Muscle layer of colon (tissue), 2 donors: ENCODE measurements at regions not wholly inside any gene's neighbourhood (a gene's known extent, or its start where the extent isn't known, plus 50 kb on each side); places are given as distances from the start of the nearest gene placed in this dataset.

Experiments used
- H3K27ac ChIP-seq: one replicate; pipeline ENCODE4 v1.7.0; 2013; ENCODE audit warnings: low read depth, mild to moderate bottlenecking, low read length, moderate library complexity
- H3K27me3 ChIP-seq, 2 donors: one replicate each; pipeline ENCODE4 v1.7.0; 2013; ENCODE audit warnings: low read length in 2 of 2, mild to moderate bottlenecking in 2 of 2; ENCODE audit not compliant: insufficient read depth in 2 of 2, control insufficient read depth in 1 of 2
- H3K36me3 ChIP-seq: one replicate; pipeline ENCODE4 v1.7.0; 2013; ENCODE audit warnings: mild to moderate bottlenecking, low read length; ENCODE audit not compliant: insufficient read depth
- H3K4me1 ChIP-seq: one replicate; pipeline ENCODE4 v1.7.0; 2013; ENCODE audit warnings: mild to moderate bottlenecking, low read length; ENCODE audit not compliant: insufficient read depth
- H3K4me3 ChIP-seq, 2 donors: one replicate each; pipeline ENCODE4 v1.7.0; 2013; ENCODE audit warnings: low read length in 2 of 2, low read depth in 1 of 2, mild to moderate bottlenecking in 1 of 2, moderate library complexity in 1 of 2
- H3K9ac ChIP-seq: one replicate; pipeline ENCODE4 v1.7.0; 2013; ENCODE audit warnings: low read length
- H3K9me3 ChIP-seq: one replicate; pipeline ENCODE4 v1.7.0; 2013; ENCODE audit warnings: mild to moderate bottlenecking, low read length
- donor health status: abdominal sarcoma.
- donor health status: Adenocarcinoma of cecum.

DNA sequence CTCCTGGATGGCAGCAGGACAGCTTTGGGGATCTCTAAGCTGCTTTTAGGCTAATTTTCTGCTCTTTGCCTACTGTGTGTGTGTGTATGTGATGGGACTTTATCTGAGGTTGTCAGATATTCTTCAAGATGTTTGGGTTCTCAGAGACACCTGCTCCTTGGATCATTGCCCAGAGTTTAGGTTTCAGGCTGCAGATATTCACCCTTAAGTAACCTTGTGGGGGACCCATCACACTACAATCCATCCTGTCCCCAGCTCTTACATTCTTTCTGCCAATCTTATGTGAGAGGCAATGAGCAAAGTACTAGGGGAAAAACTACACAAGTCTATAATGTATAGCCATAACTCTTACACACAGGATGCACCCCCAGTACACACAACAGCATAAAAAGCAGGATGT is 263.0 kb upstream of the ZWINT start:
- no peak overlapping the region for H3K9ac ChIP-seq
- H3K27ac ChIP-seq, result no peak overlapping the region
- no peak overlapping the region for H3K4me3 ChIP-seq
- H3K9me3 ChIP-seq, result no peaks in the 10 kb centered on the region
- H3K4me1 ChIP-seq, result no peaks in the 10 kb centered on the region
- no peaks in the 10 kb centered on the region for H3K36me3 ChIP-seq
- no peaks in the 10 kb centered on the region for H3K27me3 ChIP-seq

DNA sequence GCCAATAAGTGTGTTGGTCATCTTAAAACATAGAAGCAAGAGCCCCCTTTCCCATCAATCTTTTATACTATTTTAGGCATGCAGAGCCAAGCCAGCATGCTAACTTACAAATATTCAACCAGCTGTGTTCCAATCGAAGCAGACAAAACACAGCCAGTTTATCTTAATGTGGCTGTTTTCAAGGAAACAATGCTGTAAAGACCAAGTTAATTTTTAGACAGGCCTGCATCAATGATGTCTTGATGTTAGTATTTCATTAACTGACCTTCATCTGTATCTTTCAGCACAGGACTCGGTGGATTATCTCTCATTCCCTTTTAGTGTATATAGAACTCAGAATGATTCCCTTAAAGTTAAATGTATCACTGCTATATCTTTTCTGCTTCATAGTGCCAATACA is 262.0 kb upstream of the ZWINT start:
- H3K4me3 ChIP-seq, result peak overlapping the region in 1 of 2 donors; percentile 25
- no peaks in the 10 kb centered on the region for H3K9me3 ChIP-seq
- H3K36me3 ChIP-seq, result no peaks in the 10 kb centered on the region
- no peaks in the 10 kb centered on the region for H3K27me3 ChIP-seq
- no peak overlapping the region for H3K27ac ChIP-seq
- H3K9ac ChIP-seq, result no peak overlapping the region
- no peaks in the 10 kb centered on the region for H3K4me1 ChIP-seq

DNA sequence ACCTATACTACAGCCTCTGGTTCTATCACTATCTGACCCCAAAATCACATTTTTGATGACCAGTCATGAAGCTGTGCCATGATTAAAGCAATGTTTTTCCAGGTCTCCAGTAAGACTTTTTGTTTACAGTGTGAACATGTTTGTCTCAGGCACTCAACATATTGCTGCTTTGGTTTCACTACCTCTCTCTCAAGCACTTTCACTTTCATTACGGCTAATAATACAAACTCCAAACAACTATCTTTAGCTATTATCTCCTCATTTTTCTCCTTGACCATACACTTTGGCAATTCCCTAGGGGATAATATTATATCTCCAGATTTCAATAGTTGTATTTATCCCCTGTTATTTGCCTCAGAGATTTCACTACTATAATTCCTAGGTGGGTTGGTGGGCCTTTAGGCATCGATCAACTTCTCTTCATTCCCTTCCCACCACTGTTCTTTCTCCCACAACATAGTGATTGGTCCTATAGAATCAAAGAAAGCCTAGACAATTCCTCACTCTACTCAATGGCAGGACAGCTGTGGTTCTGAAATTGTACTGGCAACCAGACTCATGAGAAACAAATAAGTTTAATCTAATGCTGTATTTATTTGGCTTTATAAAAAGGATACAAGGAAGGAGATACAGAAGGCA is 261.4 kb upstream of the ZWINT start:
- Histone ChIP-seq H3K9ac (no peak overlapping the region), H3K4me3 (peak overlapping the region in 1 of 2 donors; percentile 25), H3K27ac (no peak overlapping the region)

DNA sequence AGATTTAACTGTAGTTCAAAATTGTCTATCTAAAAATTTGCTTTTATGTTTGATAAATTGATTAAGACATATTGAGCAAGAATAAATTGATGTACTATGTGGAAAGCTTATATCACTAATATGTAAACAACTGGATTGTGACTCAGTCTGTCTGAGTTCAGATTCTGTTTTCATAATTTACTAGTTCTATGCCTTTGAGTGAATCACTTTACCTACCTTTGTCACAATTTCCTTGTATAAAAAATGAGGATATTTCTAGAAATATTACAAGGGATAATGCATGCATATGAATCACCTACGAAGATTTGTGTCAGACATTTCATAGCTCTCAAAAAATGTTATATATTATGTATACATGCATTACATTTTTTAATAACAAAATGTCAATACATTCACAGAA is 245.1 kb upstream of the ZWINT start:
- no peaks in the 10 kb centered on the region for H3K4me1 ChIP-seq
- H3K27ac ChIP-seq, result no peak overlapping the region
- H3K9me3 ChIP-seq, result no peaks in the 10 kb centered on the region
- H3K27me3 ChIP-seq, result no peaks in the 10 kb centered on the region
- no peak overlapping the region for H3K9ac ChIP-seq
- no peaks in the 10 kb centered on the region for H3K36me3 ChIP-seq
- H3K4me3 ChIP-seq, result no peak overlapping the region

More for the DNA sequence above, 261.4 kb upstream of the ZWINT start:
- no peaks in the 10 kb centered on the region for H3K36me3 ChIP-seq
- H3K4me1 ChIP-seq, result no peaks in the 10 kb centered on the region
- H3K9me3 ChIP-seq, result no peaks in the 10 kb centered on the region
- no peaks in the 10 kb centered on the region for H3K27me3 ChIP-seq

DNA sequence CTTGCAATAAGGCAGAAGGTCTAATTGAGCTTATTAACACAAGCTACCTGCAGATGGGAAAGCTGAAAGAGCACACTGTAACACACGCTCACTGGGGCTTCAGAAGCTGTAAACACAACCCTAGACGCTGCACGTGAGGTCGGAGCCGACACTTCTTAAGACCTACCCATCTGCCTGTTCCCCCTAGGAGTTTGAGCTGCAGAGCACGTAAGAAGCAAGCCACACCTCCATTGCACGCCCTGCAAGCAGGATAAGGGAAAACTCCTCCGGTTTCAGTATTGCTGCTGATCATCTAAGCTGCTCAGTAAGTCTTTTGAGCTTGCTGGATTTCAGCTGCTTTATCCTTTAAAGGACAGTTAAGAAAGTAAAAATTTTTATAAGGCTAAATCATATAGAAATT is 244.0 kb upstream of the ZWINT start:
- Histone ChIP-seq H3K36me3 (no peaks in the 10 kb centered on the region), H3K27ac (no peak overlapping the region), H3K4me3 (no peak overlapping the region), H3K9ac (no peak overlapping the region), H3K27me3 (no peaks in the 10 kb centered on the region), H3K4me1 (no peaks in the 10 kb centered on the region), H3K9me3 (no peaks in the 10 kb centered on the region)

DNA sequence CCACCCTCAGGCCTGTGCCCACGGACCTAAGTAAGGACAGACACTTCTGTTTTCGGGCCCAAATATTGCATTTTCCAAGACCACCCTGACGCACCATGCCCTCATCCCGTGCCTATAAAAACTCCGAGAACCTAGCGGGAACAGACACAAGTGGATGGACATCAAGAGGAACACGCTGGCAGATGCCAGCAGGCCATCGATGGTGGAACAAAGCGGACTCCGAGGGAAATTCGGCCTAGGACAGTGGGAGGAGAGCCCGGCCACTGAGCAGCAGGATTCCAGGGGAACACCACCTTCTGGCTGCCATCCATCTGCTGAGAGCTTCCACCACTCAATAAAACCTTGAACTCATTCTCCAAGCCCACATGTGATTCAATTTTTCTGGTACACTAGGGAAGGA is 243.6 kb upstream of the ZWINT start:
- no peaks in the 10 kb centered on the region for H3K4me1 ChIP-seq
- no peak overlapping the region for H3K27ac ChIP-seq
- H3K4me3 ChIP-seq, result no peak overlapping the region
- no peaks in the 10 kb centered on the region for H3K9me3 ChIP-seq
- no peaks in the 10 kb centered on the region for H3K27me3 ChIP-seq
- no peak overlapping the region for H3K9ac ChIP-seq
- no peaks in the 10 kb centered on the region for H3K36me3 ChIP-seq

DNA sequence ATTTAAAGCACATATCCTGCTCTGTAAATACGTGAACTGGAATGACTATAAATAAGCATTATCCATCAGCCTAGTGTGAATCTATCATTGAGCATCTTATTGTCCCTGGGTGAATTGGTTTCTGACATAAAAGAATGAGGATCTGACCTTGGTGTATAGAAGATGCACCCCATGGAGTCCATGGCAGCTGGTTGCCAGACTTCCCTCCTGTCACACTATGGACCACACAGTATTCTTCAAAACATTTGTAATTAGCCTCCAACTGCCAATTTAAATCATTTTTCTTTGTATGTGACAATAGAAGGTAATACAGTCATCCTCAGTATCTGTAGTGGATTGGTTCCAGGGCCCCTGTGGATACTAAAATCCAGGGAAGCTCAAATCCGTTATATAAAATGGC is 238.1 kb upstream of the ZWINT start:
- Histone ChIP-seq H3K27ac (no peak overlapping the region), H3K4me1 (no peaks in the 10 kb centered on the region), H3K27me3 (no peaks in the 10 kb centered on the region), H3K9ac (no peak overlapping the region), H3K4me3 (no peak overlapping the region), H3K9me3 (no peaks in the 10 kb centered on the region), H3K36me3 (no peaks in the 10 kb centered on the region)

DNA sequence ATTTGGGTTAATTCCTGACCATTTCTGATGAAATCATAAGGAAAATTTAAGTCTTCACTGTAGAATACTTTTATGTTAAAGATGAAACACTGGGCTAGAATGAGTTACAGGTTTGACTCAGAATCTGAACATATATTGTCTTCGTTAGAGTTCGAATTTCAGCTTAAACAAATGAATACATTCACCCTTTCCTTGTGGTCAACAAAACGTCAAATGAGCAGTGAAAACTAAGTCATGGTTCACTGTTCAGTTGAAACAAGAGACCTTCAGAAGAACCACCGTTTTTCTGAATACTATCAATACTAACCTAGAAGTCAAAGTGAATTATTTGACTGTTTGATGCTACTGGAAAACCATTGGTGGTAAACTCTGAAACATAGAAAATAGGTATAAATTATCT is 235.2 kb upstream of the ZWINT start:
- Histone ChIP-seq H3K27ac (no peak overlapping the region), H3K27me3 (no peaks in the 10 kb centered on the region), H3K9me3 (no peaks in the 10 kb centered on the region), H3K9ac (no peak overlapping the region), H3K36me3 (no peaks in the 10 kb centered on the region), H3K4me1 (no peaks in the 10 kb centered on the region), H3K4me3 (no peak overlapping the region)

DNA sequence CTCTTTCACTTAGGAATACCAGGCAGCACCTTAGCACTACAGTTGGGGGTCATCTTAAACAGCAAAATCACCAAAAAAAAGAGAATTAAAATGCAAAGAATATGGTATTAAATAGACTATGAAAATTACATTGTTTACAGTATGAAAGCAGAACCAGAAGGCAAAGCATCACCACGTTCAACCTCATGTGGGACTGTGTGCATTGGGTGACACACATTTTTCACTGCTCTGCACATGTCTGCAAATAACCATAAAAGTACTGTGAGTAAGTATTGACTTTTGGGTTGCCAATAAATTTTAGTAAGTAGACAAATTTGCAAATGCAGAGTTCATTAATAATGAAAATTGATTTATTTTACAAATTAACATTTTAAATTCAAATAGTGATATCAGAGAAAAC is 232.1 kb upstream of the ZWINT start:
- Histone ChIP-seq H3K9me3 (no peaks in the 10 kb centered on the region), H3K36me3 (no peaks in the 10 kb centered on the region), H3K9ac (no peak overlapping the region), H3K27ac (no peak overlapping the region), H3K27me3 (no peaks in the 10 kb centered on the region), H3K4me3 (no peak overlapping the region), H3K4me1 (no peaks in the 10 kb centered on the region)

DNA sequence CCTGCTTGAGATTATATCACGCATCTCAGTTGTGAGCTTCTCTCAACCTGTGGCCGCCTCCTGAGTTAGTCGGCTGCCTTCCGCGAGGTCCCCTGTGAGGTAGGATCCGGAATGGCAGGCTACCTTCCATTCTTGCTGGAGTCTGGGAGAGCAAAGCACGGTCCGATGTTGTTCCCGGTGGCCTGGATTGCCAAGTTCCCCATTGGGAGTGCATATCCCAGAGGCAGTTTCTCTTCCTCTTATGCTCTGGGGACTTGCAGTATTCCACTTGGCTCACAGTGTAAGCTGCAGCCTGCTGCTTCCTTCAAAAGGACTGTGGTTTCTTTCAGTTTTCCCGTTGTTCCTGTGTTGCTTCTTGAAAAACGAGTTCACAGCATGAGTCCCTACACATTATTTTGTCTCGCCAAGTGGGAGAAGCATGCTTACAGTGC is 225.4 kb upstream of the ZWINT start:
- no peaks in the 10 kb centered on the region for H3K4me1 ChIP-seq
- H3K36me3 ChIP-seq, result no peaks in the 10 kb centered on the region
- H3K9me3 ChIP-seq, result no peaks in the 10 kb centered on the region
- no peak overlapping the region for H3K4me3 ChIP-seq
- H3K27me3 ChIP-seq, result no peaks in the 10 kb centered on the region
- no peak overlapping the region for H3K9ac ChIP-seq
- H3K27ac ChIP-seq, result no peak overlapping the region

DNA sequence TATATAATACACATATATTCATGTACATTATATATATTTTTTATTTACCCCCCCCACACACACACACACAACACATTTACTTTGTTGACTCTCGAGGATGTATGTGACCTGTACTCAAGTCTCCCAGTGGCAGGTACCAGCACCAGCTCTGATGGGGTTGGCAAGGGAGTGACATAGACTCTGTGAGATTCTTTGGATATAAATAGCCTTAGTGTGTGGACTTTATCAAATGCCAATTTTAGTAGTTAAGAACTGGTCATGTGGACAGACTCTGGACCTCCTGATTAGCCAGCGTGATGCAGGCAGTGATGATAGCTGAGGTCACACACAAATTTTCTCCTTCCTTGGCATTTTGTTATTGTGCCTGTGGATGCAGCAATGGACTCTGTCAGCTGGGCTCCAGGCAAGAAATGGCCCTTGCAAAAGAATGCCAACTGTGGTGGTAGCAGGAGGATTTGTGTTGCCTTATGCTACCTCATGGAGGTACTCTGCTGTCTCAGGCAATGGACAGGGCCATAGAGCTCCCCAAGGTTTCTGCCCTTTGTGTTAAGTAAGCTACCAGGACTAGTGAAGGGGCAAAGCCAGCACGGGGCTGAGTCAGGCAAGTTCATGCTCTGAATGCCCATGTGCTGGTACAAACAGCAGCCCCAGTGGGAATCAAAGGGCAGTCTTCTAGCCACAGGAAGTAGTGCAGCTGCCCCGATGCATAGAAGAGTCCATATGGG is 224.6 kb upstream of the ZWINT start:
- Histone ChIP-seq H3K9ac (no peak overlapping the region), H3K27ac (no peak overlapping the region), H3K9me3 (no peaks in the 10 kb centered on the region), H3K4me3 (no peak overlapping the region), H3K4me1 (no peaks in the 10 kb centered on the region), H3K36me3 (no peaks in the 10 kb centered on the region), H3K27me3 (no peaks in the 10 kb centered on the region)

DNA sequence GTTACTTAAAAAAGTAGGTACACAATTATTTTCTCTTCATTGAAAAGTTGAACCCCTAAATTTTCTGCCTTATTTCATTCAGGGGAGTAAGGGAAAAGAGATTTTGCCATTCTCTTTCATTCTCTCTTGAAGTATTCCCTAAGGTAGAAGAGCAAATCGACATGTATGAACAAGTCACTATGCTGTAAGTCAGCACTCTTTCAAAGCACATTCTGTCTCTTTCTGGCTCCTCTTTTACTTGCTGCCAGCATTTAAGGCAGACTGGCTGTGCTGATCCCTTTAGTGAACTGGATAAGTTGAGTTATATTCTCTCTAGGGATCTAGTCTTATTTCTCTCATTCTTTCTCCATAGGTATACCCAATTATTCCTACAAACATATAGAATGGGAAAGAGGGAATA is 222.3 kb upstream of the ZWINT start:
- Histone ChIP-seq H3K4me1 (no peaks in the 10 kb centered on the region), H3K4me3 (no peak overlapping the region)

More for the DNA sequence above, 222.3 kb upstream of the ZWINT start:
- Histone ChIP-seq H3K27me3 (no peaks in the 10 kb centered on the region), H3K36me3 (no peaks in the 10 kb centered on the region), H3K27ac (no peak overlapping the region), H3K9ac (no peak overlapping the region), H3K9me3 (no peaks in the 10 kb centered on the region)
